ENCODE measurements at regions not wholly inside any gene's neighbourhood (a gene's known extent, or its start where the extent isn't known, plus 50 kb on each side); places are given as distances from the start of the nearest gene placed in this dataset.

GRCh38 chr6:126233192-126233591 is 106.7 kb upstream of the CENPW start:
- no peak for TF ChIP-seq POLR2A (IDR thresholded peaks at IDR 0.05)
- TF ChIP-seq CTCF (IDR thresholded peaks at IDR 0.05) = no peak
